22Rv1 (cell line): ENCODE measurements at regions not wholly inside any gene's neighbourhood (a gene's known extent, or its start where the extent isn't known, plus 50 kb on each side); places are given as distances from the start of the nearest gene placed in this dataset.

Experiments
- H3K27ac ChIP-seq: fragments of 450-650 bp; 2 replicates; pipeline ENCODE4 v1.5.1; 2017
- CTCF ChIP-seq: fragments of 450-650 bp; IDR thresholded peaks from 2 replicates; pipeline ENCODE4 v1.5.1; 2017; ENCODE audit warnings: mild to moderate bottlenecking
- ZFX ChIP-seq: fragments of 450-650 bp; IDR thresholded peaks from 2 replicates; pipeline ENCODE4 v1.6.1; 2017; ENCODE audit warnings: antibody characterized with exemption, borderline replicate concordance

GRCh38 chr2:221653182-221653581 lies 81.1 kb upstream of the EPHA4 start:
- TF ChIP-seq CTCF (no peak), ZFX (no peak)
- no peak overlapping the region for H3K27ac ChIP-seq

GRCh38 chr2:221649051-221649775 lies 77.1 kb upstream of the EPHA4 start:
- H3K27ac ChIP-seq, result no peak overlapping the region
- no peak for TF ChIP-seq ZFX
- no peak for TF ChIP-seq CTCF

- H3K27ac ChIP-seq, result no peak overlapping the region
- TF ChIP-seq CTCF (no peak), ZFX (no peak)
These were observed 70.3 kb upstream of the EPHA4 start for GRCh38 chr2:221642447-221642846.

- TF ChIP-seq CTCF, result no peak
- TF ChIP-seq ZFX, result no peak
These were observed 69.2 kb upstream of the EPHA4 start for GRCh38 chr2:221641181-221641871.

GRCh38 chr2:221640686-221641085 lies 68.6 kb upstream of the EPHA4 start:
- no peak for TF ChIP-seq ZFX
- no peak for TF ChIP-seq CTCF
- no peak overlapping the region for H3K27ac ChIP-seq

More at GRCh38 chr2:221641181-221641871, 69.2 kb upstream of the EPHA4 start:
- H3K27ac ChIP-seq, result no peak overlapping the region

GRCh38 chr2:221637851-221638250 lies 65.7 kb upstream of the EPHA4 start:
- no peak for TF ChIP-seq CTCF
- no peak for TF ChIP-seq ZFX
- H3K27ac ChIP-seq, result no peak overlapping the region

- no peak for TF ChIP-seq ZFX
- TF ChIP-seq CTCF, result peak; percentile 32; the same call in 1 of the 2 replicates
These were observed 63.8 kb upstream of the EPHA4 start for GRCh38 chr2:221635949-221636348.

More at GRCh38 chr2:221635949-221636348, 63.8 kb upstream of the EPHA4 start:
- no peak overlapping the region for H3K27ac ChIP-seq
